H9 (cell line): ENCODE measurements at regions not wholly inside any gene's neighbourhood (a gene's known extent, or its start where the extent isn't known, plus 50 kb on each side); places are given as distances from the start of the nearest gene placed in this dataset.

Experiments
- DNase-seq: peaks from one replicate; pipeline ENCODE4 v3.0.0-alpha.2; 2017
- H2AFZ ChIP-seq: one replicate; pipeline ENCODE4 v1.6.1; 2013; ENCODE audit warnings: mild to moderate bottlenecking, low read length, control low read depth, moderate library complexity
- H2AK5ac ChIP-seq: 2 replicates; pipeline ENCODE4 v1.6.1; 2013; ENCODE audit warnings: low read length, control low read depth, mixed read lengths; ENCODE audit not compliant: insufficient read length
- H2BK120ac ChIP-seq: one replicate; pipeline ENCODE4 v1.6.1; 2013; ENCODE audit warnings: low read depth, mild to moderate bottlenecking, low read length, control low read depth, inconsistent platforms; ENCODE audit not compliant: poor library complexity, severe bottlenecking
- H2BK12ac ChIP-seq: 2 replicates; pipeline ENCODE4 v1.6.1; 2013; ENCODE audit warnings: low read length, control low read depth, mixed read lengths, low read depth; ENCODE audit not compliant: insufficient read length
- H2BK15ac ChIP-seq: 2 replicates; pipeline ENCODE4 v1.6.1; 2013; ENCODE audit warnings: low read depth, low read length, control low read depth
- H2BK20ac ChIP-seq: one replicate; pipeline ENCODE4 v1.6.1; 2013; ENCODE audit warnings: low read depth, mild to moderate bottlenecking, low read length, control low read depth, inconsistent platforms; ENCODE audit not compliant: poor library complexity, severe bottlenecking
- H2BK5ac ChIP-seq: 2 replicates; pipeline ENCODE4 v1.6.1; 2013; ENCODE audit warnings: low read length, control low read depth, mixed read lengths; ENCODE audit not compliant: insufficient read length
- H3K14ac ChIP-seq: 2 replicates; pipeline ENCODE4 v1.6.1; 2013; ENCODE audit warnings: low read length, control low read depth; ENCODE audit not compliant: insufficient read depth
- H3K18ac ChIP-seq: 2 replicates; pipeline ENCODE4 v1.6.1; 2013; ENCODE audit warnings: low read depth, mild to moderate bottlenecking, mixed read lengths, low read length, control low read depth; ENCODE audit not compliant: insufficient read length
- H3K23ac ChIP-seq: 2 replicates; pipeline ENCODE4 v1.6.1; 2013; ENCODE audit warnings: low read length, control low read depth, mixed read lengths, low read depth; ENCODE audit not compliant: insufficient read length
- H3K23me2 ChIP-seq: 2 replicates; pipeline ENCODE4 v1.6.1; 2013; ENCODE audit warnings: low read depth, mild to moderate bottlenecking, mixed read lengths, low read length, control low read depth; ENCODE audit not compliant: insufficient read length, poor library complexity, severe bottlenecking
- H3K27ac ChIP-seq: 2 replicates; pipeline ENCODE4 v1.5.1; 2013; ENCODE audit warnings: low read length, control low read depth, mixed read lengths, low read depth; ENCODE audit not compliant: insufficient read length
- H3K27me3 ChIP-seq: 2 replicates; pipeline ENCODE4 v1.6.1; 2013; ENCODE audit warnings: low read length, control low read depth, inconsistent platforms; ENCODE audit not compliant: insufficient read depth
- H3K4ac ChIP-seq: 2 replicates; pipeline ENCODE4 v1.6.1; 2013; ENCODE audit warnings: low read depth, mild to moderate bottlenecking, control low read depth, inconsistent platforms, low read length, moderate library complexity
- H3K4me1 ChIP-seq: 2 replicates; pipeline ENCODE4 v1.6.1; 2013; ENCODE audit warnings: low read length, control low read depth, inconsistent platforms; ENCODE audit not compliant: insufficient read depth
- H3K4me2 ChIP-seq: 2 replicates; pipeline ENCODE4 v1.6.1; 2013; ENCODE audit warnings: low read length, control low read depth, mixed read lengths; ENCODE audit not compliant: insufficient read length, insufficient read depth
- H3K56ac ChIP-seq: 2 replicates; pipeline ENCODE4 v1.6.1; 2013; ENCODE audit warnings: low read depth, mild to moderate bottlenecking, mixed read lengths, low read length, control low read depth; ENCODE audit not compliant: insufficient read length
- H3K79me1 ChIP-seq: 2 replicates; pipeline ENCODE4 v1.6.1; 2013; ENCODE audit warnings: low read depth, mild to moderate bottlenecking, moderate library complexity, low read length, control low read depth, inconsistent platforms; ENCODE audit not compliant: insufficient read depth, poor library complexity, severe bottlenecking
- H3K79me2 ChIP-seq: 2 replicates; pipeline ENCODE4 v1.6.1; 2013; ENCODE audit warnings: low read length, control low read depth, inconsistent platforms; ENCODE audit not compliant: insufficient read depth
- H3K9ac ChIP-seq: 2 replicates; pipeline ENCODE4 v1.6.1; 2013; ENCODE audit warnings: low read length, control low read depth, mixed read lengths; ENCODE audit not compliant: insufficient read length; ENCODE audit errors: extremely low read depth
- H3K9me3 ChIP-seq: one replicate; pipeline ENCODE4 v1.6.1; 2013; ENCODE audit warnings: low read depth, low read length, inconsistent platforms; ENCODE audit not compliant: control insufficient read depth
- H3T11ph ChIP-seq: one replicate; pipeline ENCODE4 v1.6.1; 2013; ENCODE audit warnings: mild to moderate bottlenecking, low read length, control low read depth, inconsistent platforms
- H4K20me1 ChIP-seq: one replicate; pipeline ENCODE4 v1.6.1; 2013; ENCODE audit not compliant: control insufficient read depth, insufficient read length, insufficient read depth
- H4K5ac ChIP-seq: 2 replicates; pipeline ENCODE4 v1.6.1; 2013; ENCODE audit warnings: low read depth, mild to moderate bottlenecking, mixed read lengths, low read length, control low read depth; ENCODE audit not compliant: insufficient read length
- H4K8ac ChIP-seq: replicated peaks from 2 replicates; pipeline ENCODE4 v1.6.1; 2013; ENCODE audit warnings: low read length, control low read depth, mixed read lengths, low read depth; ENCODE audit not compliant: insufficient read length
- H4K91ac ChIP-seq: 2 replicates; pipeline ENCODE4 v1.6.1; 2013; ENCODE audit warnings: low read depth, mild to moderate bottlenecking, moderate library complexity, mixed read lengths, low read length, control low read depth; ENCODE audit not compliant: insufficient read length
- H3K27ac Mint-ChIP-seq, 3 experiments: 2 replicates in 2 of 3; 3 replicates in 1 of 3; pipeline ENCODE4 v1.8.0; 2020 to 2021; ENCODE audit warnings: mixed read lengths in 3 of 3, mild to moderate bottlenecking in 1 of 3, moderate library complexity in 1 of 3
- H3K27me3 Mint-ChIP-seq: 2 replicates; pipeline ENCODE4 v1.8.0; 2021; ENCODE audit warnings: low read depth, mild to moderate bottlenecking, moderate library complexity, mixed read lengths
- H3K36me3 Mint-ChIP-seq, 3 experiments: 2 replicates in 2 of 3; 3 replicates in 1 of 3; pipeline ENCODE4 v1.8.0; 2020 to 2021; ENCODE audit warnings: low read depth in 3 of 3, mixed read lengths in 3 of 3; ENCODE audit not compliant: insufficient read depth in 1 of 3
- H3K4me1 Mint-ChIP-seq, 2 experiments: 2 replicates each; pipeline ENCODE4 v1.8.0; 2020; ENCODE audit warnings: mixed read lengths in 2 of 2
- H3K4me3 Mint-ChIP-seq, 2 experiments: 2 replicates in 1 of 2; 3 replicates in 1 of 2; pipeline ENCODE4 v1.8.0; 2020 to 2021; ENCODE audit warnings: mild to moderate bottlenecking in 2 of 2, mixed read lengths in 2 of 2, moderate library complexity in 1 of 2
- H3K9me3 Mint-ChIP-seq, 2 experiments: 2 replicates in 1 of 2; 3 replicates in 1 of 2; pipeline ENCODE4 v1.8.0; 2020; ENCODE audit warnings: mild to moderate bottlenecking in 2 of 2, mixed read lengths in 2 of 2, moderate library complexity in 1 of 2
- CTCF ChIP-seq: fragments of 200-600 bp; sonication (generic); conservative IDR thresholded peaks from 3 replicates; pipeline ENCODE4 v1.8.0; 2021; ENCODE audit warnings: antibody characterized with exemption, mild to moderate bottlenecking
- WGBS: extraction: QIAGEN DNeasy Blood & Tissue Kit; methylation state at CpG from one replicate; pipeline ENCODE4 v1.1.7; 2013; ENCODE audit warnings: missing lambda C conversion rate, low lambda C conversion rate, mixed read lengths; ENCODE audit not compliant: insufficient read length; ENCODE audit errors: extremely low coverage; 5-methylcytosine and 5-hydroxymethylcytosine counted together

GRCh38 chr12:20234474-20234873 is 133.9 kb upstream of the PDE3A start:
- Histone ChIP-seq H3K23ac (no peak overlapping the region), H3K27ac (no peak overlapping the region), H3K18ac (no peak overlapping the region), H3T11ph (no peak overlapping the region), H3K79me1 (no peaks in the 10 kb centered on the region), H3K56ac (no peak overlapping the region), H2BK20ac (no peak overlapping the region), H2BK120ac (no peak overlapping the region), H4K20me1 (no peaks in the 10 kb centered on the region), H3K27me3 (no peaks in the 10 kb centered on the region), H4K8ac (no peak overlapping the region), H4K91ac (no peak overlapping the region), H4K5ac (no peak overlapping the region), H2AK5ac (no peak overlapping the region), H3K4ac (no peak overlapping the region), H2BK5ac (no peak overlapping the region), H3K14ac (no peak overlapping the region), H3K23me2 (no peaks in the 10 kb centered on the region), H2AFZ (no peak overlapping the region), H3K79me2 (no peaks in the 10 kb centered on the region), H2BK15ac (no peak overlapping the region), H3K4me2 (no peak overlapping the region), H3K4me1 (no peaks in the 10 kb centered on the region), H2BK12ac (no peak overlapping the region), H3K9me3 (no peaks in the 10 kb centered on the region), H3K9ac (no peak overlapping the region)
- H3K27me3 Mint-ChIP-seq, result no peaks in the 10 kb centered on the region
- peaks cover 19 to 35% (median 26%) of the 10 kb centered on the region in 3 experiments for H3K36me3 Mint-ChIP-seq
- DNase-seq, result no peak
- peaks cover 31 to 35% of the 10 kb centered on the region in 2 experiments for H3K9me3 Mint-ChIP-seq
- no peak overlapping the region for H3K27ac Mint-ChIP-seq
- H3K4me1 Mint-ChIP-seq, result no peaks in the 10 kb centered on the region
- no peak overlapping the region for H3K4me3 Mint-ChIP-seq
- no CpG with 5 or more reads among the region's 6 CpGs for WGBS
- no peak for TF ChIP-seq CTCF
